Mesenchymal stem cell (in vitro differentiated cells and primary cell): ENCODE measurements at regions not wholly inside any gene's neighbourhood (a gene's known extent, or its start where the extent isn't known, plus 50 kb on each side); places are given as distances from the start of the nearest gene placed in this dataset.
"Not testable (repeated sequence)": the region's sequence is repeated elsewhere in the genome, so short reads cannot be mapped to it uniquely, and the experiment has no call there.

Experiments
- DNase-seq: peaks from one replicate; pipeline ENCODE4 v3.0.0-alpha.2; 2013
- H2AFZ ChIP-seq: one replicate; pipeline ENCODE4 v1.6.1; 2013; ENCODE audit warnings: low read depth, mild to moderate bottlenecking, control low read depth, inconsistent platforms, low read length, moderate library complexity
- H2AK5ac ChIP-seq: 2 replicates; pipeline ENCODE4 v1.6.1; 2013; ENCODE audit warnings: low read length, moderate library complexity, mild to moderate bottlenecking, inconsistent platforms; ENCODE audit not compliant: severe bottlenecking
- H2BK120ac ChIP-seq: one replicate; pipeline ENCODE4 v1.6.1; 2013; ENCODE audit warnings: low read depth, mild to moderate bottlenecking, inconsistent platforms, low read length, moderate library complexity
- H2BK12ac ChIP-seq, 2 experiments: one replicate each; pipeline ENCODE4 v1.6.1; 2013; ENCODE audit warnings: inconsistent platforms in 2 of 2, low read length in 2 of 2, mild to moderate bottlenecking in 2 of 2, moderate library complexity in 2 of 2, control low read depth in 1 of 2
- H2BK15ac ChIP-seq: one replicate; pipeline ENCODE4 v1.6.1; 2013; ENCODE audit warnings: mild to moderate bottlenecking, low read depth, inconsistent platforms; ENCODE audit not compliant: poor library complexity, severe bottlenecking
- H2BK5ac ChIP-seq: 2 replicates; pipeline ENCODE4 v1.6.1; 2013; ENCODE audit warnings: low read depth, mild to moderate bottlenecking, low read length, control low read depth, inconsistent platforms; ENCODE audit not compliant: poor library complexity, severe bottlenecking
- H3K14ac ChIP-seq, 2 experiments: one replicate each; pipeline ENCODE4 v1.6.1; 2013; ENCODE audit warnings: inconsistent platforms in 2 of 2, low read length in 2 of 2, control low read depth in 1 of 2, mild to moderate bottlenecking in 1 of 2, moderate library complexity in 1 of 2
- H3K18ac ChIP-seq, 2 experiments: one replicate each; pipeline ENCODE4 v1.6.1; 2013; ENCODE audit warnings: inconsistent platforms in 2 of 2, low read length in 2 of 2, control low read depth in 1 of 2, low read depth in 1 of 2, mild to moderate bottlenecking in 1 of 2
- H3K23ac ChIP-seq, 2 experiments: one replicate each; pipeline ENCODE4 v1.6.1; 2013; ENCODE audit warnings: inconsistent platforms in 2 of 2, low read length in 2 of 2, mild to moderate bottlenecking in 2 of 2, moderate library complexity in 2 of 2, control low read depth in 1 of 2
- H3K27ac ChIP-seq: 2 replicates; pipeline ENCODE4 v1.5.1; 2013; ENCODE audit warnings: mild to moderate bottlenecking, moderate library complexity, low read length, control low read depth, inconsistent platforms; ENCODE audit not compliant: poor library complexity, severe bottlenecking
- H3K27me3 ChIP-seq, 2 experiments: 2 replicates each; pipeline versions ENCODE4 v1.6.1 to v1.7.0; 2013; ENCODE audit warnings: low read length in 2 of 2, mild to moderate bottlenecking in 2 of 2, moderate library complexity in 2 of 2, control low read depth in 1 of 2, inconsistent platforms in 1 of 2; ENCODE audit not compliant: control insufficient read depth in 1 of 2, insufficient read depth in 1 of 2
- H3K36me3 ChIP-seq, 2 experiments: 2 replicates each; pipeline versions ENCODE4 v1.6.1 to v1.7.0; 2013; ENCODE audit warnings: low read length in 2 of 2, control low read depth in 1 of 2, inconsistent platforms in 1 of 2, low read depth in 1 of 2, mild to moderate bottlenecking in 1 of 2; ENCODE audit not compliant: insufficient read depth in 2 of 2, control insufficient read depth in 1 of 2
- H3K4ac ChIP-seq, 2 experiments: one replicate each; pipeline ENCODE4 v1.6.1; 2013; ENCODE audit warnings: inconsistent platforms in 2 of 2, low read length in 2 of 2, mild to moderate bottlenecking in 2 of 2, moderate library complexity in 2 of 2, control low read depth in 1 of 2, low read depth in 1 of 2
- H3K4me1 ChIP-seq: 2 replicates; pipeline ENCODE4 v1.6.1; 2013; ENCODE audit warnings: low read depth, low read length, control low read depth; ENCODE audit not compliant: control insufficient read depth, insufficient read depth
- H3K4me2 ChIP-seq: 2 replicates; pipeline ENCODE4 v1.6.1; 2013; ENCODE audit warnings: low read length, mild to moderate bottlenecking, inconsistent platforms; ENCODE audit not compliant: poor library complexity, severe bottlenecking
- H3K4me3 ChIP-seq, 2 experiments: 2 replicates each; pipeline versions ENCODE4 v1.5.1 to v1.7.0; 2013; ENCODE audit warnings: low read length in 2 of 2, mild to moderate bottlenecking in 2 of 2, control low read depth in 1 of 2, low read depth in 1 of 2; ENCODE audit not compliant: insufficient read depth in 1 of 2
- H3K79me1 ChIP-seq: replicated peaks from 2 replicates; pipeline ENCODE4 v1.6.1; 2013; ENCODE audit warnings: mild to moderate bottlenecking, control low read depth, low read length, inconsistent platforms; ENCODE audit not compliant: poor library complexity, severe bottlenecking
- H3K9ac ChIP-seq: 2 replicates; pipeline ENCODE4 v1.7.0; 2013; ENCODE audit warnings: mild to moderate bottlenecking, low read length, moderate library complexity
- H3K9me3 ChIP-seq: 2 replicates; pipeline ENCODE4 v1.7.0; 2013; ENCODE audit warnings: mild to moderate bottlenecking, low read length; ENCODE audit not compliant: control insufficient read depth
- H4K8ac ChIP-seq: one replicate; pipeline ENCODE4 v1.6.1; 2013; ENCODE audit warnings: inconsistent platforms, mild to moderate bottlenecking, low read length, moderate library complexity
- H4K91ac ChIP-seq: one replicate; pipeline ENCODE4 v1.6.1; 2013; ENCODE audit warnings: mild to moderate bottlenecking, low read length, inconsistent platforms
- WGBS: methylation state at CpG from one replicate; pipeline ENCODE4 v1.1.7; 2013; ENCODE audit warnings: mixed read lengths; 5-methylcytosine and 5-hydroxymethylcytosine counted together

DNA sequence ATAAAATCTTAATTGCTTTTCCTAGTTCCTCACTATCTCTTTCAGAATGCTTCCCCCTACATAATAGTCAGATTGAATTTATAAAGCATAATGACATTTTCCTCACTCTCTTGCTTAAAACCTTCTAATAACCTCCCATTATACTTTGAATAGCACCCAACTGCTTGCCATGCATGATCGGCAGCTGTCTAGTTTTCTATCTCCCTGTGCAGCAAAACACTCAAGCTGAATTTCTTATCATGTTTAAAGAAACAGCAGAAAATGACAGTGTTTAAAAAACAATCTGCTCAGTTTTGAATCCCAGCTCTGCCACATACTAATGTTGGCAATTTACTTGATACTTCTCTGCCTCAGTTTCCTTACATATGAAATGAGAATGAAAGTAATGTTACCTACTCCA lies 947.1 kb upstream of the HS3ST1 start:
- H3K9ac ChIP-seq = no peak overlapping the region
- H2BK15ac ChIP-seq = no peak overlapping the region
- WGBS = 88% methylated on average over 1 of the region's 1 CpG
- no peak overlapping the region for H3K4me2 ChIP-seq
- DNase-seq = no peak
- H3K14ac ChIP-seq = no peak overlapping the region
- H3K23ac ChIP-seq = no peak overlapping the region
- no peaks in the 10 kb centered on the region for H3K79me1 ChIP-seq
- H4K8ac ChIP-seq = no peak overlapping the region
- no peak overlapping the region for H4K91ac ChIP-seq
- H3K18ac ChIP-seq = no peak overlapping the region
- no peaks in the 10 kb centered on the region for H3K4me1 ChIP-seq
- H2BK12ac ChIP-seq = no peak overlapping the region
- no peaks in the 10 kb centered on the region for H3K36me3 ChIP-seq
- H3K4ac ChIP-seq = no peak overlapping the region
- no peak overlapping the region for H3K4me3 ChIP-seq
- H3K27ac ChIP-seq = no peak overlapping the region
- H2BK120ac ChIP-seq = no peak overlapping the region
- no peaks in the 10 kb centered on the region for H3K27me3 ChIP-seq
- no peak overlapping the region for H2AFZ ChIP-seq
- H3K9me3 ChIP-seq = peaks cover 12% of the 10 kb centered on the region
- no peak overlapping the region for H2AK5ac ChIP-seq
- no peak overlapping the region for H2BK5ac ChIP-seq

GRCh38 chr4:12365869-12366268 lies 937.2 kb upstream of the HS3ST1 start:
- not testable (repeated sequence) for H3K9me3 ChIP-seq, H3K27me3 ChIP-seq, H2AK5ac ChIP-seq, H3K4me1 ChIP-seq, H3K14ac ChIP-seq, H2AFZ ChIP-seq, H3K4me2 ChIP-seq, H3K9ac ChIP-seq, H4K91ac ChIP-seq, H3K4ac ChIP-seq, H3K79me1 ChIP-seq, H3K18ac ChIP-seq, H2BK15ac ChIP-seq, H3K23ac ChIP-seq, H2BK12ac ChIP-seq, H3K4me3 ChIP-seq, H4K8ac ChIP-seq, H2BK5ac ChIP-seq, H2BK120ac ChIP-seq, H3K27ac ChIP-seq, DNase-seq, H3K36me3 ChIP-seq
- 77% methylated on average over 7 of the region's 7 CpGs for whole genome bisulfite sequencing

DNA sequence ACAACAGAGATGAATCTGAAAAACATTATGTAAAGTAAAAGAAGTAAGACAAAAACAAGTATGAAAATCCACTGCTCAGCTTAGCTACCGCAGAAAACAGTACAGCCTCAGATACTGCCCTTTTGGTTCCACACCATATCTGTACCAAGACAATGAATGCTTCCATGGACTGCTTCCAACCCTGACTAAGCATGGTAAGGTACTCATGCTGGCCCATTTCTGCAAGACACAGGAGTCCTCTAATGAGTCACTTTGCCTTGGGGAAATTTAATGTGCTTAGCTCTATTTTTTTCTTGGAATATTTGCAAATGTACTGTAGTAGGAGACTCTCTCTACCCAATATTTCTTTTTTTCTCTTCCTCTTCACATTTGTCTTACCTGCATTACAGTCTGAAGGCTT lies 931.7 kb upstream of the HS3ST1 start:
- Histone ChIP-seq H3K4me2 (no peak overlapping the region), H2BK12ac (no peak overlapping the region), H2AK5ac (no peak overlapping the region), H3K27me3 (no peaks in the 10 kb centered on the region), H3K9me3 (no peaks in the 10 kb centered on the region), H2BK15ac (no peak overlapping the region), H3K18ac (no peak overlapping the region), H3K14ac (no peak overlapping the region), H3K27ac (no peak overlapping the region), H4K8ac (no peak overlapping the region), H3K4me1 (no peaks in the 10 kb centered on the region), H3K4ac (no peak overlapping the region), H2AFZ (no peak overlapping the region), H3K36me3 (no peaks in the 10 kb centered on the region), H3K9ac (no peak overlapping the region), H2BK120ac (no peak overlapping the region), H3K4me3 (no peak overlapping the region), H2BK5ac (no peak overlapping the region), H3K23ac (no peak overlapping the region), H4K91ac (no peak overlapping the region), H3K79me1 (no peaks in the 10 kb centered on the region)
- WGBS = 77% methylated on average over 1 of the region's 1 CpG
- DNase-seq = no peak

DNA sequence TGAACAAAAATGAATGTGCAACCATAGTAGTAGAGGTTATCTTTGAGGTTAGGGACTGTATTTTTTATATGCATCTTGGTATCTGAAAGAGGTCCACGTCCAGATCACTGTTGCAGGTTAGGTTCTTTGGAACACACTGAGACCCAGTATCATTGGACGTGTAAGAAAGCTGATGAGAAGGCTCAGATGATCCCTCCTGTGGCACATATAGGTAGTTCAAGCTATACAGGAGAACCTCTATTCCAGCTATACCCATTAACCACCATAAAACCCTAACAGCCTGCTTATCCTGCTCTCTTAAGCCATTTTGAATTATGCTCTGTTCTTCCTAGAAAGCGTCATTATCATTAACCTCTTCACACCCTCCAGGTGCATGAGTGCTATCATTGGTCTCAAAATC lies 930.7 kb upstream of the HS3ST1 start:
- Histone ChIP-seq H2BK5ac (no peak overlapping the region), H3K79me1 (no peaks in the 10 kb centered on the region), H4K8ac (no peak overlapping the region), H2AK5ac (no peak overlapping the region), H2BK15ac (no peak overlapping the region), H3K27me3 (no peaks in the 10 kb centered on the region), H2BK120ac (no peak overlapping the region), H3K18ac (no peak overlapping the region), H3K4me3 (no peak overlapping the region), H2AFZ (no peak overlapping the region), H3K4me2 (no peak overlapping the region), H3K27ac (no peak overlapping the region), H4K91ac (no peak overlapping the region), H2BK12ac (no peak overlapping the region), H3K23ac (no peak overlapping the region), H3K9ac (no peak overlapping the region), H3K36me3 (no peaks in the 10 kb centered on the region), H3K14ac (no peak overlapping the region), H3K9me3 (no peaks in the 10 kb centered on the region), H3K4me1 (no peaks in the 10 kb centered on the region), H3K4ac (no peak overlapping the region)
- no peak for DNase-seq
- 48% methylated on average over 3 of the region's 3 CpGs for WGBS
